HepG2 (cell line): ENCODE measurements at regions not wholly inside any gene's neighbourhood (a gene's known extent, or its start where the extent isn't known, plus 50 kb on each side); places are given as distances from the start of the nearest gene placed in this dataset.

Source experiments
- ATAC-seq: fragments of 200-7000 bp; cut with Tn5 transposase; 3 replicates; pipeline ENCODE4 v1.9.1; 2020; ENCODE audit warnings: mild to moderate bottlenecking, moderate library complexity
- BruUV-seq: library from RNA; stranded (reverse); fragments of 400-500 nt; replicated peaks from 2 replicates; lab custom pipeline; 2021; lab: Mats Ljungman, UMichigan
- CTCF ChIA-PET: fragments of 300-600 bp; formaldehyde crosslinking; extraction: SDS; loops from one replicate; lab custom pipeline; 2021; ENCODE audit warnings: low total read pairs, inconsistent platforms, low intra/inter-chr PET ratio; lab: Yijun Ruan, JAX
- POLR2A ChIA-PET: fragments of 350-600 bp; sonication (Branson Sonifier 250); formaldehyde crosslinking; loops from one replicate; lab custom pipeline; 2020; ENCODE audit warnings: antibody characterized with exemption, inconsistent platforms; lab: Yijun Ruan, JAX
- DNase-seq: peaks from one replicate; pipeline ENCODE4 v3.0.0-alpha.2; 2015; ENCODE audit warnings: low spot score
- FAIRE-seq: peaks from 3 replicates; lab custom pipeline; 2011; peaks lifted over from hg19 to GRCh38; lab: Jason Lieb, UNC
- H2AFZ ChIP-seq: one replicate; pipeline ENCODE4 v1.6.1; 2011; ENCODE audit warnings: low read length, inconsistent platforms
- H3K27ac ChIP-seq: fragments of 300-600 bp; 3 replicates; pipeline ENCODE4 v1.8.0; 2011; ENCODE audit warnings: mixed run types, mild to moderate bottlenecking, mixed read lengths, low read length, inconsistent platforms; ENCODE audit not compliant: insufficient read depth; ENCODE audit errors: extremely low read length
- H3K27me3 ChIP-seq, 2 experiments: fragments of 200-600 bp in 1 of 2; 2 replicates in 1 of 2; 3 replicates in 1 of 2; pipeline versions ENCODE4 v1.6.0 to v1.8.0; 2011; ENCODE audit warnings: low read length in 2 of 2, mild to moderate bottlenecking in 2 of 2, moderate library complexity in 2 of 2, inconsistent platforms in 1 of 2; ENCODE audit not compliant: insufficient read depth in 2 of 2, control insufficient read depth in 1 of 2
- H3K36me3 ChIP-seq, 2 experiments: fragments of 200-600 bp in 1 of 2; replicated peaks in 1 of 2; 2 replicates in 1 of 2; 3 replicates in 1 of 2; pipeline versions ENCODE4 v1.5.1 to v1.8.0; 2011; ENCODE audit warnings: low read length in 2 of 2, inconsistent platforms in 1 of 2; ENCODE audit not compliant: insufficient read depth in 2 of 2, control insufficient read depth in 1 of 2
- H3K4me1 ChIP-seq: 2 replicates; pipeline ENCODE4 v1.5.1; 2012; ENCODE audit warnings: low read length, inconsistent platforms; ENCODE audit not compliant: insufficient read depth
- H3K4me2 ChIP-seq: 2 replicates; pipeline ENCODE4 v1.6.0; 2011; ENCODE audit warnings: low read depth, low read length, inconsistent platforms
- H3K4me3 ChIP-seq, 3 experiments: fragments of 200-600 bp in 1 of 3; sonication (generic), shearing (Covaris generic) in 1 of 3; replicated peaks in 1 of 3; 2 replicates each; pipeline ENCODE4 v1.5.1; 2011 to 2016; ENCODE audit warnings: low read length in 3 of 3, inconsistent platforms in 2 of 3, low read depth in 2 of 3, mild to moderate bottlenecking in 2 of 3, control low read depth in 1 of 3, mixed read lengths in 1 of 3; ENCODE audit not compliant: insufficient read depth in 1 of 3
- H3K79me2 ChIP-seq: one replicate; pipeline ENCODE4 v1.6.1; 2011; ENCODE audit warnings: low read length, inconsistent platforms; ENCODE audit not compliant: insufficient read depth
- H3K9ac ChIP-seq: 2 replicates; pipeline ENCODE4 v1.6.0; 2011; ENCODE audit warnings: mild to moderate bottlenecking, low read depth, low read length, inconsistent platforms; ENCODE audit not compliant: insufficient read depth
- H3K9me3 ChIP-seq: 2 replicates; pipeline ENCODE4 v1.5.1; 2012; ENCODE audit warnings: mild to moderate bottlenecking, low read length
- H4K20me1 ChIP-seq: 2 replicates; pipeline ENCODE4 v1.6.0; 2011; ENCODE audit warnings: inconsistent platforms, mild to moderate bottlenecking, low read length, moderate library complexity; ENCODE audit not compliant: insufficient read depth
- AGO2 ChIP-seq: fragments of 200-400 bp; formaldehyde crosslinking; optimal IDR thresholded peaks from 2 replicates; pipeline ENCODE3; 2017; ENCODE audit warnings: mild to moderate bottlenecking, low read depth, low read length, moderate library complexity
- GABPA ChIP-seq, 2 experiments: IDR thresholded peaks; 2 replicates each; pipeline ENCODE4 v1.6.1; 2011 to 2016; ENCODE audit warnings: low read depth in 2 of 2, low read length in 1 of 2, missing biosample characterization in 1 of 2, missing genetic modification characterization in 1 of 2
- MBD4 ChIP-seq: IDR thresholded peaks from 2 replicates; pipeline ENCODE4 v1.6.1; 2012; ENCODE audit warnings: low read length, inconsistent platforms, borderline replicate concordance
- MXD3 ChIP-seq: IDR thresholded peaks from 2 replicates; pipeline ENCODE4 v1.6.1; 2016; ENCODE audit warnings: mild to moderate bottlenecking, missing biosample characterization, missing genetic modification reagents
- PREB ChIP-seq: sonication (generic); formaldehyde crosslinking; IDR thresholded peaks from 2 replicates; pipeline ENCODE4 v1.4.0; 2020; ENCODE audit warnings: missing genetic modification reagents
- RARA ChIP-seq: IDR thresholded peaks from 2 replicates; pipeline ENCODE4 v1.6.1; 2016; ENCODE audit warnings: missing genetic modification reagents, missing compliant biosample characterization
- TSC22D2 ChIP-seq: sonication (generic); formaldehyde crosslinking; IDR thresholded peaks from 2 replicates; pipeline ENCODE4 v1.5.1; 2020; ENCODE audit warnings: missing genetic modification reagents, mild to moderate bottlenecking, borderline replicate concordance
- WGBS: methylation state at CpG from one replicate; pipeline ENCODE4 v1.1.6; 2017; ENCODE audit warnings: low lambda C conversion rate; 5-methylcytosine and 5-hydroxymethylcytosine counted together
- in situ Hi-C: cut with HindIII; loops from 2 replicates; pipeline ENCODE4 v1.10.0; 2017; ENCODE audit warnings: low pct_unique_long_range_greater_than_20kb; ENCODE audit not compliant: extremely low pct_ligation_motif_present
- intact Hi-C: fragments of 100-400 bp; cut with micrococcal nuclease; formaldehyde crosslinking; loops from one replicate; pipeline ENCODE4 v1.10.0; 2022; ENCODE audit not compliant: unreplicated experiment

- no peaks in the 10 kb centered on the region for H3K36me3 ChIP-seq
- no peak overlapping the region for H3K27ac ChIP-seq
- H3K79me2 ChIP-seq, result no peaks in the 10 kb centered on the region
- ChIA-PET CTCF (no interaction called here), POLR2A (no interaction called here)
- 59% methylated on average over 1 of the region's 1 CpG for WGBS
- no peak overlapping the region for H3K4me2 ChIP-seq
- no peaks in the 10 kb centered on the region for H3K4me1 ChIP-seq
- TF ChIP-seq AGO2 (no peak), RARA (CRISPR knock-in tag) (no peak), PREB (CRISPR knock-in tag) (no peak), TSC22D2 (CRISPR knock-in tag) (no peak)
- peaks cover 39% of the 10 kb centered on the region for H3K9me3 ChIP-seq
- H3K9ac ChIP-seq, result no peak overlapping the region
- DNase-seq (no peak), ATAC-seq (no peak), FAIRE-seq (no peak)
- H3K4me3 ChIP-seq, result no peak overlapping the region
- in situ Hi-C loops, result loop anchor here (10.0 kb wide), 1 partner anchor 61 kb away; no protein-coding TSS in a partner anchor
- no peak overlapping the region for H2AFZ ChIP-seq
- no TSS peak for BruUV-seq
- no peaks in the 10 kb centered on the region for H4K20me1 ChIP-seq
- no peaks in the 10 kb centered on the region for H3K27me3 ChIP-seq
- intact Hi-C loops, result no loop called here
Observed at GRCh38 chr1:71233645-71234044, 152.8 kb upstream of the ZRANB2 start.

- no peak overlapping the region for H3K27ac ChIP-seq
- DNase-seq (no peak), FAIRE-seq (no peak), ATAC-seq (no peak)
- peaks cover 46% of the 10 kb centered on the region for H3K9me3 ChIP-seq
- no peaks in the 10 kb centered on the region for H4K20me1 ChIP-seq
- H3K4me1 ChIP-seq, result no peaks in the 10 kb centered on the region
- ChIA-PET CTCF (no interaction called here), POLR2A (no interaction called here)
- TF ChIP-seq GABPA (IDR thresholded peaks at IDR 0.05; ENCODE audit: low read depth, low read length) (no peak), GABPA (CRISPR knock-in tag; IDR thresholded peaks at IDR 0.05; ENCODE audit: low read depth) (no peak), MXD3 (CRISPR knock-in tag) (no peak), MBD4 (no peak)
- WGBS, result 16% methylated on average over 5 of the region's 5 CpGs
- H3K36me3 ChIP-seq, result no peaks in the 10 kb centered on the region
- no peak overlapping the region for H3K9ac ChIP-seq
- no peak overlapping the region for H3K4me3 ChIP-seq
- intact Hi-C loops, result no loop called here
- no peaks in the 10 kb centered on the region for H3K27me3 ChIP-seq
- H3K79me2 ChIP-seq, result no peaks in the 10 kb centered on the region
- BruUV-seq, result no TSS peak
- H3K4me2 ChIP-seq, result no peak overlapping the region
- H2AFZ ChIP-seq, result no peak overlapping the region
- in situ Hi-C loops, result loop anchor here (10.0 kb wide), 1 partner anchor 62 kb away; no protein-coding TSS in a partner anchor
Observed at GRCh38 chr1:71232786-71233185, 152.0 kb upstream of the ZRANB2 start.
